HG03558 (cell line): ENCODE measurements at regions not wholly inside any gene's neighbourhood (a gene's known extent, or its start where the extent isn't known, plus 50 kb on each side); places are given as distances from the start of the nearest gene placed in this dataset.

Experiments
- ATAC-seq: cut with Tn5 transposase; IDR thresholded peaks from one replicate; pipeline ENCODE4 v1.9.1; 2021; ENCODE audit warnings: moderate number of reproducible peaks; ENCODE audit not compliant: unreplicated experiment; ENCODE audit errors: extremely low read depth

DNA sequence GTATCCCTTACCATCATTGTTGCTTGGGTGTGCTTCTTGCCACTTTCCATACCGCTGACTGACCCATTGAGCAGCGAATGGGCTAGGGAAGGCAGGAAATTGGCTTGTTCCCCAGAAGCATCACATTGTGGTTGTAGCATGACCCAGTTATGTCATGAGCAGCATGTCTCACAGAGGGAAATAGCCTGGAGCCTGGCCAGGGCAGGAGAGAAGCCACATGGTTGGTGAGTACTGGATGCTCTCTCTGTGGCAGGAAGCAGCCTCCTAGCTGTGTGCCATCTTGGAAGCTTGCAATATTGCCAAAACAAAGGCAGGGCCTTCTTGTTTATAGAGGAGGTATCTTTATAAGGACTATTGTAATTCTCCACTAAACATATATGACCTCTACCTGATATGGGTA is 482.6 kb downstream of the PIK3C3 start:
- no peak for ATAC-seq

DNA sequence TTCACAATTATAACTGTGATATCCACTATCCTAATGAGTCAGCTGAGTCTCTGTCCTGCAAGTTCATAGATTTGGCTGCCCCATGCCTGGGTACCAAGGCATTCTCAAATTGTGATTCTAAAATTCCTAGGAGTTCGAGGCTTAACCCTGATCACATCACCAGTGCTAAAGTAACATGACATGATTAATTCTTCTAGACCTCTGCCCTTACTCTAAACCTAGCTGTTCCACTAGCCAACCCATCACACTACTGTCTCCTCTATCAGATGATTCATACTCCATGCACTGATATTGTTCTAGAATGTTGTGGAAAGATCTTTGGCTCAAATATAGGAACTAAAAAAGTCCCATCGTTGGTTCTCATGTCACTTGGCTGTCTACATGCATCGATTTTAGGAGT is 487.6 kb downstream of the PIK3C3 start:
- no peak for ATAC-seq

DNA sequence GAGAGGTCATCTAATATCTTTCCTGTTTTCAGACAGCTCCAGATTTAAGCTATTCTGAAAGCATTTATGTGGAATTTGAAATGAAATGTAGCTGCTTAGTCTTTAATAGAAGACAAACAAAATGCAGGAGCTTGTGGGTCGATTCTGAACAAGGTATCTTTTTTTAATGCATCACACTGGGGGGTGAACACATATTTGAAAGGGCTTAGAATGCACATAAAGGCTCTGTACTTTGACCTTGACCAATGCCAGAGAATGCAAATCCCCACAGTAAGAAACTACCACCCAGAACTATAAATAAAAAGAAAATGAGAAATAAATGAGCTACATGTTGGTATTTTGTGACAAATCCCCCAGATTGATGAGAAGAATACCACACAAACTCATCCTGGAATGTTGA is 489.3 kb downstream of the PIK3C3 start:
- ATAC-seq: no peak

DNA sequence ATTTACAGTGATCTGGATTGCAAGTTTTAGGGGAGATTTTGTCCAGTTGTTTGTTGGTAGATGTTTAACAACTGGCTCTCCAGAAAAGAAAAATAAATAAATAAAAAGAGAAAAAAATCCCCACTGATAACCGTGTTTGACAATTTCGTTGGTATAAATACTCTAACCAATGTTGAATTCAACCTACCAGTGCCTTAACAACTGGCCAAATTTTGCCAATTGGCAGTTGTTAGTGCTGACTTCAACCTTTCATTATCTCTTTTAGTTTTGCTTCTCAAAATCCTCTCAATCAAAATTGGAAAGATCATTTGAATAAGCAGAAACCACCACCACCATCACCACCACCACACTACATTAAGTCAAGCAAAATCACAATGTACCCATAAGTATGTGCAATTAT is 490.3 kb downstream of the PIK3C3 start:
- no peak for ATAC-seq

DNA sequence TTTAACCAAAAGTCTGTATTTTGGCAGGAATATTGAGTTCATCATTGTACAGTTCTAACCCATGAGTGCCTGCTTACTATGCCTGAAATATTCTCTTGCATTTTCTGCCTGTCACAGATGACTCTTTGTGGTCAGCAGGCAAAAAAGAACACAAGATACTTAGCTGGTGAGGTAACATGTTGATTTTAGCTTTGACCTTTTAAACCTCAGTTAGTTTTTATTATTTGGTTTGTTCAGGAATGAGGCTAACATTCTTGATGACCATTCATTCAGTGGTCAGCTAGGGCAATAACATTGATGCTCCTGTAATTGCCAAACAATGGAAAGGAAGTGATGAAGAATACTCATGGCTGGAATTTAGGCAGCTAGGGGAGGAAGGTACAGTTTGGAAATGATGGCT is 491.2 kb downstream of the PIK3C3 start:
- ATAC-seq: no peak

DNA sequence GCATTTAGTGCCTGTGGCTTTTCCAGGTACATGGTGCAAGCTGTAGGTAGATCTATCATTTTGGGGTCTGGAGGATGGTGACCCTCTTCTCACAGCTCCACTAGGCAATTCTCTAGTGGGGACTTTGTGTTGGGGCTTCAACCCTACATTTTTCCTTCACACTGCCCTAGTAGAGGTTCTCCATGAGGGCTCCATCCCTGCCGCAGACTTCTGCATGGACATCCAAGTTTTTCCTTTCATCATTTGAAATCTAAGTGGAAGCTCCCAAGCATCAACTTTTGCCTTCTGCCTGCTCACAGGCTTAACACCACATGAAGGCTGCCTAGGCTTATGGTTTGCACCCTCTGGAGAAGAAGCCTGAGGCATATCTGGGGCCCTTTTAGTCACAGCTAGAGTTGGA is 492.7 kb downstream of the PIK3C3 start:
- ATAC-seq: no peak

DNA sequence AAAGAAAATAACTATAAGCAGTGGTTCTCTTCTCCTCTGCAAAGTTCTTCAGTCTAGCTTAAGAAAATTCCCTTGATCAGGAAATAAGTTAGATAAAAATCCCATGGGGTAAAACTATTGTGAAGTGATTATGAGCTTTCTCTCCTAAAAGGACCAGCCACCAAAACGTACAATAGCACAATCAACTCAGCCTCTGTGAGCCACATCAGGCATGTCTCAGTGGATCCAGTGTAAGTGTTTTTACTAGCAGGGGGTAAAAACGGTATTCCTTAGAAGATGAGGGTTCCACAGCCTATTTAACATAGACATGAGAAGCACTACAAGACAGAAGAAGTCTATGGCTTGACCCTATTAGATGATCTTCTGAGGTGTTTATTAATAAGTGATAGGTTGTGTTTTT is 503.2 kb downstream of the PIK3C3 start:
- no peak for ATAC-seq

DNA sequence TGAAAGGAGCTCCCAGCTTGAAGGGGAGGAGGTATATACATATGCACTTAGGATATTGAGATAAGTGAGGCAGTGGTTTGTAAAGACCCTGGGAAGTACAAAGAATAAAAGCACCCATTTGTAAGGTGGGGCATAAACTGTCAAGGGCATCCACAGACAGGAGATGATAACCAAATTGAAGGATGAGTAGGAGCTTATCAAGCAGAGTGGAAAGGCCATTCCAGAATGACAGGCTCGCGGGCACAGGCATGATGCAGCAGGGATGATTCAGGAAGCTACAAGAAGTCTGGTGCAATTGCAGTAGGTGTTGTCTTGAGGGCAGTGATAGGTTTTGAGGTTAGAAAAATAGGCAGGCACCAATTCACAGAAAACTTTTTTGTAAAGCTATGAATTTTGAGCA is 504.8 kb downstream of the PIK3C3 start:
- ATAC-seq: no peak

DNA sequence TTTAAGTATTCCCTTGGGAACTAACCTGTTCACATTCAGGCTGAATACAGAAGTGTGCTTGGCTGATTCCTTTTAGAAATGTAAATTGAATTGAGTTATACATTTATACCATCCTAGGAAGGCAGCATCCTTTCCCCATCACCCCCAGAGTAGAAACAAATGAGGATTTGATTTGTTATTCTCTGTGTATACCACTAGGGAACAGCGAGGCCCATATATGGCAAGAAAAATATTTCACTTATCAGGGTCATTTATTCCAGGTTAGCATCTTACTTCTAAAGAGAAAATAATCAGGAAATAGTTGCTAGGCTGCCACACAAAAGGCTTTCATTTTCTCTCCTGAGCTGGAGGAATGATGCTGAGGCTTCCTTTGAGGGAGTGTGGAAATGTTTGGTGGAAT is 516.9 kb downstream of the PIK3C3 start:
- ATAC-seq: no peak

DNA sequence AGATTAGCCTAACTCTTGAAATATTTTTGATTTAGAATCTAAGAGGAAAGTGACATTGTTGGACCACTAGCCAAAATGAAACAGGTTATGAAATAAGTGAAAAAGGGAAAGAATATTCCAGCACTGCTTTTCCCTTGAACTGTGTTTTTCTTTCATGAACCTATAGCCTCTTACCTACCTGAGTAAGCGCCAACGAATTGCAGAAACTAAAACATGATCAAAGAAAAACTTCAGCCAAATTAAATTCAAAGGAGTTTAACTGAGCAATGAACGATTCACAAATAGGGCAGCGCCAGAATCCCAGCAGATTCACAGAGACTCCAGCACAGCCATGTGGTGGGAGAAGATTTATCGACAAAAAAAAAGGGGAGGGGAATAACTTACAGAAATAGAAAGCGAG is 518.6 kb downstream of the PIK3C3 start:
- no peak for ATAC-seq

DNA sequence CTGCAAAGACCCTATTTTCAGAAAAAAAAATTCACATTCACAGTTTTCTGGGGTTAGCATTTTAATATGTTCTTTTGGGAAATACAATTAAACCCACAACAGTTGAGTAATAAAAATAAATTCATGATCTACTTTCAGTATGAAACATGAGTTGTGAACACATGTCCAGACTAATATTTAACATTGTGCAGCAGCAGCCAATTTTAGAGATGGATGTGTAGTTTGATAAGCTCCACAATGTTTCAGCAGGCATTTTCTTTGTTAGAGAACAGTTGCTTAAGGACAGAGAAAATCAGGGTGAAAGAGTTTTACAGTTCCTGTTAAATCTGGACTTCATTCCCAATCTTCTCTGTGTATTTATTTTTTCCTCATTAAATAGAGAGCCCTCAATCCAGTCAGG is 519.5 kb downstream of the PIK3C3 start:
- no peak for ATAC-seq

DNA sequence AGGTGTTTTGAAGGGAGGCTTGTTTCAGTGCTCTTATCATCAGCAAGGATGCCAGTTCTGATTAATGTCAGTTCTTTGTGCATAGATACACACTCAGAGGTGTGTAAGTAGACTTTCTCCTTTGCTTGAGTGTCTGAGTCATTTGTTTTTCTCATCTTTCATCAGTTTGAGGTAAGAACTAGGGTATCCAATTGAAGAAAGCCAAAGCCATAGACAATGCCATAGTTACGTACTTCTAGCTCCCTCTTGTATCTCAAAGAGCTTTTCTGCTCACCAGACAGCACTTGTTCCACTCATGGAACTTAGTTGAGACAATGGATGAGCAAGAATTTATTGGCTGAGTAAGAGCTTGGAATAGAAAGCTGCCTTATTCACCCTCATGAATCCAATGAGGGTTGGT is 520.1 kb downstream of the PIK3C3 start:
- no peak for ATAC-seq

DNA sequence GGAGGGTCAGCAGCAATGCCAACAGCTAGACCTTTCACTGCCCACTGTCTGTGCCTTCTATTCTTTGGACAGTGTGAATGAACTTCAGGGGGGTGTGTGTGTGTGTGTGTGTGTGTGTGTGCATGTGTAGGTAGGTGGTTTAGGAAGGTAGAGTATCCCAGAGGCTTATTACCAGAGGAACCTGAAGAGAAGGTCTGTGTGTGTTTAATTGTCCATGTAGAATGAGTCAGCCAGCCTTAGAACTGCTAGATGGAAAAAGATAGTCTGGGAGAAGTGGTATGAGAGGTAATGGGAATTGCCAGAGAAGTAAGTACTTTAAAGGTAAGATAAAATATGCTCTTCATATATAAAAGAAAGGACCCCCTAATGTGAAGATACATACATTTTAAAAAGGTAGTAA is 522.2 kb downstream of the PIK3C3 start:
- ATAC-seq: no peak

DNA sequence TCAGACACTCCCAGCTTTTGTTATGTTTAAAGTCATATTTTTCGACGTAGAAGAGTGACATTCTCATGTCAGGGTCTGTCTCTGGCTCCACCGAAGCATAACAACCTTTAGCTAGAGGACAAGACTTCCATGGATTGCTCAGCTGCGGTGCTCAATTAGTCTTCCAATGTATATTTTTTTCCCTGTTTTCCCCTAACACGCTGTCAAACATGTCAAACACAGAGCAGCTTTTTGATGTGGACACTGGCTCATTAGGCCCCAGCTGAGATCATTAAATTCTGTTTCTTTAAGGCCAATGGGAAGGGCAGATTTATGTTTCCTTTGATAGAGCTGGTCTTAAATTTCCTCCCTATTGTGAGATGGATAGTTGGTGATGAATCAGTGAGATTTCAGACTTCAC is 525.4 kb downstream of the PIK3C3 start:
- no peak for ATAC-seq

DNA sequence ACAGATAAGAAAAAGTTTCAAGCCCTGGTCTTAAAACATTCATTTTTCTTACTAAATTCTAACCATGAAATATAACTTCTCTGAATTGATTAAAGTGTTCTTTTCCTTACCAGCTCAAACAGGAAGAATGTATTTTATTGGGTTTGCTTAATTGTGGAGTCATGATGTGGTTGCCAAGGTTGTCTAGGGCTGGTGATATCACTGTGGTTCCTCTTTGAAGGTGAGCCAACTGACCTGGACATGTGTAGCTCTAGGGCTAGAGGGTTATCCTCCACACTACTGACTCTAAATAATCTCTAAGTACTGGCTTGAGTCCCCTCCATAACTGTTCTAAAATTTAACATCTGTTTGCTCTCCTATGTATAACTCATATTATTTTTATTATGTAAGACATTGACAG is 529.6 kb downstream of the PIK3C3 start:
- ATAC-seq: no peak

DNA sequence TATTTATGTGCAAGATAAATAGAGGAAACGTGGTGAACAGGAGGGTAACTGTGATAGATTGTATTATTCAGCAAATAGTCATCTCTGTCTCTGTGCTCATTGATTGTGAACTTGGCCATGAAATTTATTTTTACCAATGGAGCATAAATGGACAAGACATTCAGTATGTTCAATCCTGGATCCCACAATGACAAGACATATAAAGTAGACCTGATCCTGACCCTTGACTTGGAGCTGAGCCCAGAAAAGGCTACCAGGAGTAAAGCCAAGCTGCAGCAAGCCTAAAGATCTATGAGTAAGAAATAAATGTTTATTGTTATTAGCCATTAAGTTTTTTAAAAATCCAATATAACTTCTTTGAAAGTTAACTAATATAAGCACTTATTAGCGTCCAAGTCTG is 531.2 kb downstream of the PIK3C3 start:
- no peak for ATAC-seq

DNA sequence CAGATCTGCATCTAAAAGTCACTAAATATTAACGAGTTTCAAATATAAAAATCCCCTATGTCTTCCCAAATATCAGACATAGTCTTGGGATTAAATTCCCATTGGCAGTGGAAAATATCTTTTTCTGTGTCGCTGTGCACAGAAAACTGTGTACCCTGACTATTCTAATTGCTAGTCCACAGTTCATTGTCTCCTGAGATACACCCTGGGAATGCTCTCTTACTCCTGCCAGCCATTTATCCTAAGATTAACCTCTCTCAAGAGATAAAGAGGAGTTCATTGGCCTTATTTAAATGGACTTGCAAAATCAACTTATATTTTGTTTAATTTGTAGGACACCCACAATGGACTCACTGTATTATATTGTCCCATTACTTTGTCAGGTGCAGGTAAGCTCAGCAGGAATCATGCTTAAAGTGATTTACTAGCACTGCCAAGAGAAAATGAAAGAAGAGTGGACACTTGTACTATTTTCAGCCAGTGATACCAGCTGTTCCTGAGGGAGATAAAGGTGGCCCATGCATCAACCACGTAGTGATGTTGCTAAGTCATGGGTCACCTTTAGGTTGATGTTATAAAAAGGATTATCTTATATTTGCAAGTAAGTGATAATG is 553.8 kb downstream of the PIK3C3 start:
- no peak for ATAC-seq

DNA sequence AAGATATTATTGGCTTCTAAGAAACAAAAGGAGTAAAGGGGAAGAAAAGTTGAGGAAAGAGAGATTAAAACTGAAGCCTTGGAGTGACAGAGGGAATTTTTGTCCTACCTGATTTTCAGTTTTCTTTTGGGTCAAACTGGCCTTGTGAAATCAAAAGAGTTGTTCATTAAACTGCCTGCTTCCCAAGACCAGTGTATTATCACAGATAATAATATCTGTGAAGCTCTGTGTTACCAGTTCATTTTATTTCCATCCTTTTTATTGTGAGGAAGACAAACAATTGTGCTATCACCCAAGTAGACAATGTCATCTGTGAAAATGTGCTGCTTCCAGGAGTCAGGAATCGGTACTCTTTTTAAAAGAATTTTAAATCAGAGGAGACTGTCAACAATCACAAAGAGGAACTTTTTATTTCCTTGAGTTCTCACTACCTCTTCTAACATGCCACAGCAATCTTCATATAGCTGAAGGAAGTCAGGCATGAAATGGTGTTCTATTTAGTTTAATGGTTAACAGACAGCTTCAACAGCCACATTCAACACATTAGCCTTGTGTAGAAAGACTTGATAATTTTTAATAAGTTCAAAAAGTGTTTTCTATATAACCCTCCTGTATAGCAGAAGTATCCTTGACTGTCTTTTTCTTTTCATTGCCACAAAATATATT is 554.8 kb downstream of the PIK3C3 start:
- ATAC-seq: peak; percentile 62

DNA sequence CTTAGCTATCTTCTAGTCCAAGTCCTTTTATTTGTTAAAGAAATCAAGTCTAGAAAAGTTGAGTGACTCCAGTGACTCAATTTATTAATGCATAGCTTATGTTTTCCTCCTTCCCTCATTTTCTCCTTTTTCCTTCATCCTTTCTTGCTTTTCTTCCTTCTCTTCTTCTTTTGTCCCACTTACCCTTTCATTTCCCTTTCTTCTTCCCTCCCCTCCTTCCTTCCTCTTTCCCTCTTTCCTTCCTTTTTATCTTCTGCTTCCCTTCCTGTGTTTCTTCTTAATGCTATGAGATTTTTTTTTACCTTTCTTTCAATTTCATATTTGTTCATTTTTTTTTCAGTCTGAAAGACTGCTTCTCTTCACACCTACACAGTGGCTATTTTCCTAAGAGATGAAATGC is 555.5 kb downstream of the PIK3C3 start:
- no peak for ATAC-seq

DNA sequence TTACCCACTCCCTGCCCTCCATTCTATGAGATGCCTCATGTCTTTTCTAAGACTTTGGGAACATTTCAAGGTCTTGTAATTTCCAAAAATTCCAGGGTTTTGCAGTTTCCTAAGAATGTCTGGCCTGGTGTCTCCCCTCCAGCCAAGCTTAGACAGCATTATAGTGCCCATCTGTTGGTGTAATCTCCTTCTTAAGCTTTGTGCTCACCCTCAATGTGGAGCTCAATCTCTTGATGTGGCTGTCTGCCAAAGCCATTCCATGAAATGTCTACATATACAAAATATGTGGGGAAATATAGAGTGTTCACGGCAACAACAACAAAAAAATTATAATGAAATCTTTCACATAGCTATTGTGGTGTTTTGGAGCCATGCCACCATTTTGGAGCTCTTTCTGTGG is 558.4 kb downstream of the PIK3C3 start:
- no peak for ATAC-seq

DNA sequence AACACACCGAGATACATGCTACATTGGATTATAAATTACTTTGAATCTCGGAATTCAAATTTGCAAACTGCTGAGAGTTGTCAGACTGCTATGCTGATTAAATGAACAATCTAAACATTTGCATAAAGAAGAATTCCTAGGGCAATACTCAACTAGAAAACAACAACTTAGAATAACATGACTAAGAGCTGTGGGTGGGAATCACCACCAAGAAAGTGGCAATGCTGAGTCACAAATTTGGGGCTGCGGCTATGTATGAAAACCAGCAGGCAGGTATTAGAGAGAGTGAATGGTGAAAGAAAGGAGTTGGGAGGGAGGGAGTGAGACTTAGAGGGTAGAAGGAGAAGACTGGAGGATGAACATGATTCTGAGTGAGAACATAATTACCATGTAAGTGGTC is 559.5 kb downstream of the PIK3C3 start:
- no peak for ATAC-seq

DNA sequence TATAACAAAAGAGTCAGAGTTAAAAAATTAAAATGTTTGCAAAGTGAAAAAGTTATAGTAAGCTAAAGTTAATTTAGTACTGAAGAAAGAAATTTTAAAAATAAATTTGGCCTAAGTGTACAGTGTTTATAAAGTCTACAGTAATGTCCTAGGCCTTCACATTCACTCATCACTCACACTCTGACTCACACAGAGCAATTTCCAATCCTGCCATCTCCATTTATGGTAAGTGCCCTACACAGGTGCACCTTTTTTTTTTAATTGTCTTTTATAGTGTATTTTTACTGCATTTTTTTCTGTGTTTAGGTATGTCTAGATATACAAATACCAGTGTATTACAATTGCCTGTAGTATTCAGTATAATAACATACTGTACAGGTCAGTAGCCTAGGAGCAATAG is 562.9 kb downstream of the PIK3C3 start:
- no peak for ATAC-seq
